Sigmoid colon (tissue), 3 donors: ENCODE measurements at regions not wholly inside any gene's neighbourhood (a gene's known extent, or its start where the extent isn't known, plus 50 kb on each side); places are given as distances from the start of the nearest gene placed in this dataset.

Experiments used
- CTCF ChIP-seq, 4 experiments: fragments of 450-650 bp in 3 of 4; fragments of 200-600 bp in 1 of 4; IDR thresholded peaks; one replicate each; pipeline ENCODE4 v1.5.1; 2016 to 2019; ENCODE audit warnings: antibody characterized with exemption in 4 of 4, mild to moderate bottlenecking in 3 of 4, moderate library complexity in 2 of 4
- POLR2A ChIP-seq, 2 donors: fragments of 450-650 bp; IDR thresholded peaks; one replicate each; pipeline ENCODE4 v1.6.1; 2016; ENCODE audit warnings: antibody characterized with exemption in 2 of 2, mild to moderate bottlenecking in 2 of 2, moderate library complexity in 2 of 2

GRCh38 chr2:140144611-140145010, 1364.4 kb upstream of the NXPH2 start:
- TF ChIP-seq CTCF (IDR thresholded peaks at IDR 0.05) (no peak), POLR2A (IDR thresholded peaks at IDR 0.05) (no peak)
